Amniotic epithelial cell (primary cell): ENCODE measurements at regions not wholly inside any gene's neighbourhood (a gene's known extent, or its start where the extent isn't known, plus 50 kb on each side); places are given as distances from the start of the nearest gene placed in this dataset.
A peak's percentile ranks its signal among the peaks of the same experiment; 100 is the strongest.
"Not testable (repeated sequence)": the region's sequence is repeated elsewhere in the genome, so short reads cannot be mapped to it uniquely, and the experiment has no call there.

Experiments
- DNase-seq: peaks from one replicate; pipeline ENCODE4 v3.0.0-alpha.2; 2010; ENCODE audit warnings: low read depth

GRCh38 chr2:215831296-215831913, 181.9 kb downstream of the MREG start:
- DNase-seq: peak; percentile 64

GRCh38 chr2:215830304-215830703, 183.0 kb downstream of the MREG start:
- DNase-seq: peak; percentile 42

DNA sequence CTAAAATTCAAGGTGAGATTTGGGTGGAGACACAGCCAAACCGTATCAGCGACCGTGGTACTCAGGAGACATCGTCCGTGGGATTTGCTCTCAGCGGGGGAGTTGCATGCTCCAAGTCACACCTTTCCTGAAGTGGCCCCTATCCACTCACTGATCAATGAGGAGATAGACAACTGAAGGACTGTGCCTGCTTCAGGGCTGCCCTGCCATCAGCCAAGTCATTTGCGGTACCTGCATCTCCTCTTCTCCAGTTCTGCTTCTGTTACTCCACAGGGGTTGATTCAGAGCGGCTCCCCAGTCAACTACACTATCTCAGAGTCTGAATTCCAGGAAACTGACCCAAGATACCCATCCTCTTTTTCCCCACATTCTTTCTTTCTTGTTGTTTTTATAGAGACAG, 184.1 kb downstream of the MREG start:
- DNase-seq: no peak

- peak; percentile 79 for DNase-seq
Observed at GRCh38 chr2:215828528-215829184, 184.7 kb downstream of the MREG start.

GRCh38 chr2:215826838-215827441, 186.4 kb downstream of the MREG start:
- peak; percentile 69 for DNase-seq

GRCh38 chr2:215826376-215826775, 187.0 kb downstream of the MREG start:
- no peak for DNase-seq

GRCh38 chr2:215825707-215826106, 187.6 kb downstream of the MREG start:
- no peak for DNase-seq

GRCh38 chr2:215821298-215821697, 192.1 kb downstream of the MREG start:
- DNase-seq: not testable (repeated sequence)

DNA sequence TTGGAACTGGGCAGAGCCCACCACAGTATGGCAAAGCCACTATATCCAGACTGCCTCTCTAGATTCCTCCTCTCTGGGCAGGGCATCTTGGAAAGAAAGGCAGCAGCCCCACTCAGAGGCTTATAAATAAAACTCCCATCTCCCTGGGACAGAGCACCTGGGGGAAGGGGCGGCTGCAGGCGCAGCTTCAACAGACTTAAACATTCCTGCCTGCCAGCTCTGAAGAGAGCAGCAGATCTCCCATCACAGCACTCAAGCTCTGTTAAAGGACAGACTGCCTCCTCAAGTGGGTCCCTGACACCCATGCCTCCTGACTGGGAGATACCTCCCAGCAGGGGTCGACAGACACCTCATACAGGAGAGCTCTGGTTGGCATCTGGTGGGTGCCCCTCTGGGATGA, 193.6 kb downstream of the MREG start:
- DNase-seq: not testable (repeated sequence)

- DNase-seq: peak; percentile 48
Observed at GRCh38 chr2:215817046-215817445, 196.3 kb downstream of the MREG start.

DNA sequence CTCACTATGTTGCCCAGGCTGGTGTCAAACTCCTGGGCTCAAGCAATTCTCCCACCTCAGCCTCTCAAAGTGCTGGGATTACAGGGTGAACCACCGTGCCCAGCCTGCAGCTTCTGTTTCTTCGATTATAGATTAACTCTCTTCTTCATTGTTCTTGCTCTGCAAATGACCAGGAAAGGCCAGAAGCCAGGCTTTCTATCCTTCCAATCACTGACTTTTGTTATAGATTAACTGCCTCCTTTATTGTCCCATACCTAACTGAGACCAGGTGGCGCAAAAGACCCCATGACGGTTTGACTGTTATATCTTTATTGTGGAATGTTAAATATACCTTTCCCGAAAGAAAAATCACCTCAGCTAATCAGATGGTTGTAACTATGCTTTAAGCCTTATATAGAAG, 196.9 kb downstream of the MREG start:
- no peak for DNase-seq

- DNase-seq: no peak
Observed at GRCh38 chr2:215815960-215816359, 197.4 kb downstream of the MREG start.

GRCh38 chr2:215812966-215813365, 200.4 kb downstream of the MREG start:
- peak; percentile 80 for DNase-seq

- DNase-seq: peak; percentile 51
Observed at GRCh38 chr2:215811409-215812345, 201.7 kb downstream of the MREG start.

- DNase-seq: no peak
Observed at GRCh38 chr2:215811003-215811402, 202.3 kb downstream of the MREG start.

- no peak for DNase-seq
Observed at GRCh38 chr2:215808996-215809395, 204.4 kb downstream of the MREG start.

DNA sequence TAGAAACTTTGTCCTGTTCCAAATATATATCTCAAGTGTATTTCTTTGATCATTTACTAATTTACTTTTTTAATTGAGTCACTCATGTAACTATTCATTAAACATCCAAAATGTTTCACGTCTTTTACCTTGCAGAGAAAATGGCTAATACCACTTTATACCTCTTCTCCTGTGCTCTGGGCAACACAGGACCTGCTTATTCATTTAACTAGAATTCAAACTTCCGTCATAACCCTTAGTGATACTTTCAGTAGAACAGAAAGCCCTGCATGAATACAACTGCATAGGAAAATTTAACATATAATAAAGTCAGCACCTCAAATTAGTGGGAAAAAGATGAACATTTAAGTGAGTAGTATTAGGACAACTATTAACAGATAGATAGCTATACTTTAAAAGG, 205.2 kb downstream of the MREG start:
- no peak for DNase-seq

GRCh38 chr2:215805493-215805892, 207.9 kb downstream of the MREG start:
- no peak for DNase-seq

DNA sequence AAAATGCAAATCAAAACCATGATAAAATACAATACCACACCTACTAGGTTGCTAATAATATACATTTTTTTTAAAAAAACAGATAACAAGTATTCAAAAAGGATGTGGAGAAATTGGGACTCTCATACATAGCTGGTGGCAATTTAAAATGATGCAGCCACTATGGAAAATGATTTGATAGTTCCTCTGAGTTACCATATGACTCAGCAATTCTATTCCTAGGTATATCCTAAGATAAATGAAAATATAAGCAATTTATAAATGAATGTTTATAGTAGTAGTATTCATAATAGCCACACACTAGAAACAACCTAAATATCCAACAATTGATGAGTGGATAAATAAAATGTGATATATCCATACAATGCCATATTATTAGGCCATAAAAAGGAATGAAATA, 210.2 kb downstream of the MREG start:
- no peak for DNase-seq

DNA sequence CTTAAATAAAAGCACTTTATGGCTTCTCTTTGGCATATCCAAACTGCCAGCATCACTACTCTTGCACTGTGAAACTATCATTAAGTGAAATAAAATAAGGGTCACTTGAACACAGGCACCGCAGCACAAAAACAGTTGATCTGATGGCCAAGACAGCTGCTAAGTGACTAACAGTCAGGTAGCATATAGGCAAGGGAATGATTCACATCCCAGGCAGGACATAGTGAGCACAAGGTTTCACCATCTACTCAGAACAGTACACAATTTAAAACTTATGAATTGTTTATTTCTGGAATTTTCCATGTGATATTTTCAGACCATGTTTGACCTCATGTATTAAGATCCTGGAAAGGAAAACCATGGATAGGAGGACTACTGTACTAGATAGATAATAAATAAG, 214.2 kb downstream of the MREG start:
- DNase-seq: peak; percentile 69

DNA sequence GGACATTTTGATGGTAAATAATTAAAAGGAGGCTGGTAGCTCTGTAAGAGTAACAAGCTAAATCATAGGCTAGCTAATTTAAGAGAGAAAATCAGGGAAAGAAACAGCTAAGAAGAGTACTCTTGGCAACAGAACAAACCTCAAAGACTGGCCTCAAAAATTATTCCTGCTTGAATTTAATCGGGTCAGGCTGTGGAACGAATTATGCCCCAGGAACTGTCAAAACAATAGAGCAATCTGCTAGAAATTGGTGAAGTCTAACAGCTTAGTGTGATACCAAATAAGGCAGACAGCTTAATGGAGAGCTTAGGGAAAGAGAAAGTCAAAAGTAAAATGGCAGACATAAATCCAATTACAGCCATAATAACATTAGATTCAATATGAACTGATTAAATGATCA, 215.7 kb downstream of the MREG start:
- no peak for DNase-seq

DNA sequence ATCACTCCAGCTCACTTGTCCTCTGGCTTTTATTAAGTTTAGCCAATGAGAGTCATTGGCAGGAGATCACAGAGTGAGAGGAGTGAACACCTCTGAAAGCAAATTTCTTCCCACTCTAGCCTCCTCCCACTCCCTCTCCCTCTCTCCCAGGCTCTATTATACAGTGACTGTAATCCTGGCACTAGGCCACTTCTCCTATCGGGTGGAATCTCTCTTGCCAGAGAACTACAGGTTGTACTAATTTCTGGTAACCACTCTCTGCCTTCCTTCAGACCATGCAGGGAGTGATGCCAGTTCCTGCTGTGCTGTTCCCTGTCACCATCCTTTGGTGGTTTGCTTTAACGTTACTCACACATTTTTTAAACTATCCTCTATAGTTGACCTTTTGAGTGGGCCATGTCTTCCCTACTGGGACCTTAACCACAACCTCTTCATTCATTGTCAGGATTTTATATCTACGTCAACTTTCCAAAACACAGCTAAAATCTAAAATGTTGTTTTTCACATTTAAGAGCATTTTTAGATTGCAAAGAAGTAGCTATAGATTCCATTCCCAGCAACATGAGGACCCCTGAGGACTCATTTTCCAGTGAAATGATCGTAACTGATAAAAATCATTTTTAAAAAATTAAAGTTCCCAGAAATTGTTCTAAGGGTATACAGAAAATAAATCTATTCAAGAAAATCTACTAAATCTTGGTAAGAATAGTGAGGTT, 217.1 kb downstream of the MREG start:
- DNase-seq: peak; percentile 75
